Endothelial cell (in vitro differentiated cells): ENCODE measurements at regions not wholly inside any gene's neighbourhood (a gene's known extent, or its start where the extent isn't known, plus 50 kb on each side); places are given as distances from the start of the nearest gene placed in this dataset.
"Not testable (repeated sequence)": the region's sequence is repeated elsewhere in the genome, so short reads cannot be mapped to it uniquely, and the experiment has no call there.

Source experiments
- DNase-seq: peaks from one replicate; pipeline ENCODE4 v3.0.0; 2021; ENCODE audit warnings: low spot score
- H3K27ac Mint-ChIP-seq: one replicate; pipeline ENCODE4 v1.8.0; 2021; ENCODE audit warnings: mixed read lengths, inconsistent platforms; ENCODE audit not compliant: unreplicated experiment
- H3K27me3 Mint-ChIP-seq: one replicate; pipeline ENCODE4 v1.8.0; 2021; ENCODE audit warnings: mild to moderate bottlenecking, moderate library complexity, mixed read lengths, inconsistent platforms; ENCODE audit not compliant: unreplicated experiment
- H3K36me3 Mint-ChIP-seq: one replicate; pipeline ENCODE4 v1.8.0; 2021; ENCODE audit warnings: mild to moderate bottlenecking, low read depth, mixed read lengths, inconsistent platforms; ENCODE audit not compliant: unreplicated experiment
- H3K4me1 Mint-ChIP-seq: one replicate; pipeline ENCODE4 v1.8.0; 2021; ENCODE audit warnings: mild to moderate bottlenecking, mixed read lengths, inconsistent platforms; ENCODE audit not compliant: unreplicated experiment
- H3K4me3 Mint-ChIP-seq: one replicate; pipeline ENCODE4 v1.8.0; 2021; ENCODE audit warnings: mild to moderate bottlenecking, mixed read lengths, inconsistent platforms; ENCODE audit not compliant: unreplicated experiment
- H3K9me3 Mint-ChIP-seq: one replicate; pipeline ENCODE4 v1.8.0; 2021; ENCODE audit warnings: mixed read lengths, inconsistent platforms; ENCODE audit not compliant: unreplicated experiment
- TF ChIP-seq, protein P1 (sequence below): fragments of 200-600 bp; sonication (generic); IDR thresholded peaks from one replicate; pipeline ENCODE4 v1.5.0; 2021; ENCODE audit warnings: antibody characterized with exemption; ENCODE audit not compliant: unreplicated experiment

DNA sequence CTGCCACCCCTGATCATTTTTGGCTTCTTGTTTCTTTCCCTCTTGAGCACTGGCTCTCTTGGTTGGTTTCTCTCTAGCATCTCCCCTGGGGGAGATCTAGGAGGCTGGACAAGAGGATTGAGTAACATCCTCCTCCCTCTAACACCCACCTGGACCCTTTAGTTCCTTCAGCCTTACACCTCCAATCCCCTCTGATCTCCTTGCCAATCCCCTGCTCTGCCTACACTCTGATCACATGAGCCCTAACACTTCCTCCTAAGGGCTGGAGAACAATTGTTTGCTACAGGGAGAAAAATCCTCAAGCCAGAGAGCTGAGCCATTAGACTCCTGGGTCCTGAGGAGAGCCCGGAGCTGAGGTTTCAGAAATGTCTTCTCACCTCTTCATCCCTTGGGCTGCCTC, 65.9 kb upstream of the ADGRL1 start:
- peak overlapping the region; percentile 20 for H3K27ac Mint-ChIP-seq
- H3K36me3 Mint-ChIP-seq = peaks cover 12% of the 10 kb centered on the region
- no peak overlapping the region for H3K4me3 Mint-ChIP-seq
- peaks cover 14% of the 10 kb centered on the region for H3K4me1 Mint-ChIP-seq
- H3K27me3 Mint-ChIP-seq = peaks cover 5% of the 10 kb centered on the region
- H3K9me3 Mint-ChIP-seq = no peaks in the 10 kb centered on the region
- DNase-seq = no peak
- TF ChIP-seq, protein P1, sequence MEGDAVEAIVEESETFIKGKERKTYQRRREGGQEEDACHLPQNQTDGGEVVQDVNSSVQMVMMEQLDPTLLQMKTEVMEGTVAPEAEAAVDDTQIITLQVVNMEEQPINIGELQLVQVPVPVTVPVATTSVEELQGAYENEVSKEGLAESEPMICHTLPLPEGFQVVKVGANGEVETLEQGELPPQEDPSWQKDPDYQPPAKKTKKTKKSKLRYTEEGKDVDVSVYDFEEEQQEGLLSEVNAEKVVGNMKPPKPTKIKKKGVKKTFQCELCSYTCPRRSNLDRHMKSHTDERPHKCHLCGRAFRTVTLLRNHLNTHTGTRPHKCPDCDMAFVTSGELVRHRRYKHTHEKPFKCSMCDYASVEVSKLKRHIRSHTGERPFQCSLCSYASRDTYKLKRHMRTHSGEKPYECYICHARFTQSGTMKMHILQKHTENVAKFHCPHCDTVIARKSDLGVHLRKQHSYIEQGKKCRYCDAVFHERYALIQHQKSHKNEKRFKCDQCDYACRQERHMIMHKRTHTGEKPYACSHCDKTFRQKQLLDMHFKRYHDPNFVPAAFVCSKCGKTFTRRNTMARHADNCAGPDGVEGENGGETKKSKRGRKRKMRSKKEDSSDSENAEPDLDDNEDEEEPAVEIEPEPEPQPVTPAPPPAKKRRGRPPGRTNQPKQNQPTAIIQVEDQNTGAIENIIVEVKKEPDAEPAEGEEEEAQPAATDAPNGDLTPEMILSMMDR = no peak

DNA sequence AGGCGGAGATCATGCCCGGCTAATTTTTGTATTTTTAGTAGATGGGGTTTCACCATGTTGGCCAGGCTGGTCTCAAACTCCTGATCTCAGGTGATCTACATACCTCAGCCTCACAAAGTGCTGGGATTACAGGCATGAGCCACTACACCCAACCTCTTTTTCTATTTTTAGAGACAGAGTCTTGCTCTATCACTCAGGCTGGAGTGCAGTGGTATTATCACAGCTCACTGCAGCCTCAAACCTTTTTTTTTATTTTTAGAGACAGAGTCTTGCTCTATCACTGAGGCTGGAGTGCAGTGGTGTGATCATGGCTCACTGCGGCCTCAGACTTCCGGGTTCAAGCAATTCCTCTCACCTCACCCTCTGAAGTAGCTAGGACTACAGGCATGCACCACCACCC, 64.6 kb upstream of the ADGRL1 start:
- Mint-ChIP-seq H3K36me3 (peaks cover 12% of the 10 kb centered on the region), H3K4me1 (peaks cover 14% of the 10 kb centered on the region)
- not testable (repeated sequence) for H3K27me3 Mint-ChIP-seq, DNase-seq, H3K9me3 Mint-ChIP-seq, H3K4me3 Mint-ChIP-seq, H3K27ac Mint-ChIP-seq

DNA sequence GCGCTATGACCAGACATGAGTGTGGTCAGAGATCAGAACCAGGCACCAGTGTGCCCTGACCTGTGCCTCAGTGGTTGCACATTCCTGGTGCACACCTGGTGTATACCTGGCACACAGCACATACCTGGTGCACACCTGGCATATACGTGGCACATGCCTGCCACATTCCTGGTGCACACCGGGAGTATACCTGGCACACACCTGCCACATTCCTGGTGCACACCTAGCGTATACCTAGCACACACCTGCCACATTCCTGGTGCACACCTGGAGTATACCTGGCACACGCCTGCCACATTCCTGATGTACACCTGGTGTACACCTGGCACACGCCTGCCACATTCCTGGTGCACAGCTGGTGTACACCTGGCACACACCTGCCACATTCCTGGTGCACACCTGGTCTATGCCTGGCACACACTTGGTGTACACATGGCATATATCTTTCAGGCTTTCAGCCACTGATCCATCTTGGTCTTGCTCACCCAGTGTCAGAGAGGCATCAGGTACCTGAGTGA, 61.3 kb upstream of the ADGRL1 start:
- no peak for DNase-seq
- Mint-ChIP-seq H3K9me3 (no peaks in the 10 kb centered on the region), H3K36me3 (peaks cover 5% of the 10 kb centered on the region), H3K4me1 (peaks cover 7% of the 10 kb centered on the region), H3K27ac (no peak overlapping the region), H3K27me3 (peaks cover 15% of the 10 kb centered on the region), H3K4me3 (no peak overlapping the region)
- TF ChIP-seq, protein P1 = no peak

DNA sequence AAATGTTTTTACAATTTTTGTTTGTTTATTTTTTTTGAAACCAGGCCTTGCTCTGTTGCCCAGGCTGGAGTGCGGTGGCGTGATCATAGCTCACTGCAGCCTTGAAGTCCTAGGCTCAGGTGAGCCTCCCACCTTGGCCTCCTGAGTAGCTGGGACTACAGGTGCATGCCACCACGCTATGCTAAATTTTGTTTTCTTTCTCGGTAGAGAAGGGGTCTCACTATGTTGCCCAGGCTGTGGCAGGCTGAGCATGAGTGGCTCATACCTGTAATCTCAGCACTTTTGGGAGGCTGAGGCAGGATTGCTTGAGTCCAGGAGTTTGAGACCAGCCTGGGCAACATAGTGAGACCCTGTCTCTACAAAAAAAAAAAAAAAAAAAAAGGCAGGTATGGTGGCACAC, 60.2 kb upstream of the ADGRL1 start:
- DNase-seq, H3K27ac Mint-ChIP-seq, H3K36me3 Mint-ChIP-seq, H3K9me3 Mint-ChIP-seq, H3K4me1 Mint-ChIP-seq, H3K4me3 Mint-ChIP-seq: not testable (repeated sequence)
- peaks cover 12% of the 10 kb centered on the region for H3K27me3 Mint-ChIP-seq

DNA sequence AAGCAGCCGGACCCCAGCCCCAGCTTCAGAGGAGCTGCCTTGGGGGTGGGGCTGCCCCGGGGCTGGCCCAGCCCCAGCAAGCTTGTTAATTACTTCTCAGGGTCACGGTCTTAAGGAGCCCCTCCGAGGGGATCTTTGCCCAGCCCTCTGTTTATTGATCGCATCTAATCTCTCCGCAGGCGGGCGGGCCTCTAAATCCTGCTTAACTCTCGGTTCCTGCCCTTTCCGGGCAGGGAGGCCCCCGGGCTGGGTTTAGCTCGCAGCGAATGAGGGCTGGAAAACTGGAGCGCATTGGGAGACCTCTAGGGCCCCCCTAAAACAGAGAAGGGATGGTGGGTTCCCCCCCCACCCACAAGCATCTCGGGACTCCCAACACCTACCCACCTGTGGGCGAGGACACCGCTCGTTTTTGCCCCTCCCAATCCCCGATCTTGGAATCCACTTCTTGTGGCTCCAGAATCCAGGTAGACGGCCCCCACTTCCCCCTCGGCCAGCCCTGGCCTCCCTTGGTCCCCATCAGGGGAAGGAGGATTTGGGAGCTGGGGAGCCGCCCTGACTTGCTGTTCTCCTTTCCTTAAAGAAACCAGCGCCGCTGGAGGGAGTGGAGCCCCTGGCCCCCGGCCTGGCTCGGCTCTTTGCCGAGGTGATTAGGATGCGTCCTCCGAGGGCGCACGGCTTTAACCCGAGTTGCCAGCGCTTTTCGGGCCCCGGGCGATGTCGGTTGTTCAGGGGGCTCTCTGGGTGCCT, 59.5 kb upstream of the ADGRL1 start:
- Mint-ChIP-seq H3K36me3 (no peaks in the 10 kb centered on the region), H3K27ac (no peak overlapping the region), H3K9me3 (no peaks in the 10 kb centered on the region), H3K4me1 (no peaks in the 10 kb centered on the region), H3K4me3 (no peak overlapping the region), H3K27me3 (peaks cover 16% of the 10 kb centered on the region)
- DNase-seq = no peak
- TF ChIP-seq, protein P1 = no peak

DNA sequence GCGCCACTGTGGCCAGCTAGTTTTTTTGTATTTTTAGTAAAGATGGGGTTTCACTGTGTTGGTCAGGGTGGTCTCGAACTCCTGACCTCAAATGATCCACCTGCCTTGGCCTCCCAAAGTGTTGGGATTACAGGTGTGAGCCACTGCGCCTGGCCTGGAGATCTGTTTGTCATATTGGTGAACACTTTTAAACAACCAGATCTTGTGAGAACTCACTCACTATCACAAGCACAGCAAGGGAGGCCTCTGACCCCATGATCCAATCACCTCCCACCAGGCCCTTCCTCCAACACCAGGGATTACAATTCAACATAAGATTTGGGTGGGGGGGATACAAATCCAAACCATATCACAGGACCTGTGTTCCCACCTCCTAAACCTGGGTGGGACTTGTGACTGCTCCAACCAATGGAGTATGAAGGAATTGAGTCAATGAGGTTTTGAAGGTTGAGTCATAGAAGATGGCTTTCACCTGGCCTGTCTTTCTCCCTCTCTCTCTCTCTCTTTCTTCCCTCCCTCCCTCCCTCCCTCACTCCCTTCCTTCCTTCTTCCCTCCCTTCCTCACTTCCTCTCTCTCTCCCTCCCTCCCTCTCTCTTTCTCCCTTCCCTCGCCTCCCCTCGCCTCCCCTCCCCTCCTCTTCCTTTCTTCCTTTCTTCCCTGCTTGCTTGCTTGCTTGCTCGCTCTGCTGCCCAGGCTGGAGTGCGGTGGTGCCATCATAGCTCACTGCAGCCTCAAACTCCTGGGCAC, 50.1 kb upstream of the ADGRL1 start:
- H3K4me3 Mint-ChIP-seq, DNase-seq: not testable (repeated sequence)

More for the DNA sequence above, 50.1 kb upstream of the ADGRL1 start:
- peaks cover 12% of the 10 kb centered on the region for H3K27me3 Mint-ChIP-seq
- H3K27ac Mint-ChIP-seq, H3K9me3 Mint-ChIP-seq, H3K4me1 Mint-ChIP-seq, H3K36me3 Mint-ChIP-seq: not testable (repeated sequence)
